ENCODE measurements at regions not wholly inside any gene's neighbourhood (a gene's known extent, or its start where the extent isn't known, plus 50 kb on each side); places are given as distances from the start of the nearest gene placed in this dataset.

DNA sequence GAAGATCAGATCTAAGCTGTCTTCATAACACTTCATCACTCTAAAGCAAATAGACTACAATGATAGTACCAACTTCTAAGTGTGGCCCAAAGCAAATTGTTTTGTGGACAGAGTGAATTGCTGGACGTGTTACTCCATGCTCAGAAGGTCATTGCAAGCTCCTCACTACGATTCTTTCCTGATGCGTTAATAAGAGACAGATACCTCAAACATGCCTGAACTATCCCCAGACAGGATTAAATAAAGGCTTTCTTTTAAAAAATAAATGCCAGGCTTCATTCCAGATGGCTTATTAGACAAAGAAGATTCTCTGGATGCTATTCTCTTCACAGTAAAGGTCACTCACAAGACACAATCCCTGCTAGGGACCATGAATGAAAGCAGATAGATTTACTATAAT is 621.2 kb downstream of the DCDC2C start:
- no peak overlapping the region for H3K4me3 ChIP-seq (ENCODE audit: low read length)
- DNase-seq (ENCODE audit: low read depth, low spot score): no peak

DNA sequence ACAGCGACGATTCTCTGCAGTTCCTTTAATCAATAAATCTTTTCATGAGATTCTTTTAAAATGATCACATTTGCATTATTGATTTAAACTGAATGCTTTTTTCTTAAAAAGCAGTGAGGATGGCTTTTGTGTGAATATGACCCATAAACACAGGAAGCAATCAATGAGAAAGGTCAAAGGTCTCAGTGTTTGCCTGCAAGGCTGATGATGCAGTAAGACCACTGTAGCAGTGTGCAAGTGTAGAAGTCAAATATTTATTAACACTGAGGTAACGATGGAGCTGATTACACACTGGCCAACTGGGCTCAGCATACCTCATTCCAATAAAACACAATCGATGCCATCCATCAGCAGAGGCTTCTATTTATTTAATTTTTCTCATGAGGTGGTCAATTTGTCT is 633.5 kb downstream of the DCDC2C start:
- H3K4me3 ChIP-seq (ENCODE audit: low read length): no peak overlapping the region
- no peak for DNase-seq (ENCODE audit: low read depth, low spot score)

DNA sequence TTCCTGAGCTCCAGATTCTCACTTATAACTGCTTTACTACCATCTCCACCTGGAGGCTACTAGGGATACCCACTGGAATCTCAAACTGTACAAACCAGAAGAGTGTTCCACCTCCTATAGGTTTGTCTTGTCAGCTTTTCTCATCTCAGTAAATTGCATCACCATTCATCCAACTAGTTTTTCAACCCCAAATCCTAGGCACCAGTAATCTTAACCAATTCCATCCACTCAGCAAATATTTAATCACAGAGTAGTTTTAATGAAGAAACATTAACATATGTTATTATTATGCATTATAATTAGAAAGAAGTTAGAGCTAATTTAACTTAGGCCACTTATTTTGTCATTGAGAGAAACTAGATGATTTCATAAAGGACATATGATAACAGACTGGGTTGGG is 635.0 kb downstream of the DCDC2C start:
- DNase-seq (ENCODE audit: low read depth, low spot score): no peak
- no peak overlapping the region for H3K4me3 ChIP-seq (ENCODE audit: low read length)

DNA sequence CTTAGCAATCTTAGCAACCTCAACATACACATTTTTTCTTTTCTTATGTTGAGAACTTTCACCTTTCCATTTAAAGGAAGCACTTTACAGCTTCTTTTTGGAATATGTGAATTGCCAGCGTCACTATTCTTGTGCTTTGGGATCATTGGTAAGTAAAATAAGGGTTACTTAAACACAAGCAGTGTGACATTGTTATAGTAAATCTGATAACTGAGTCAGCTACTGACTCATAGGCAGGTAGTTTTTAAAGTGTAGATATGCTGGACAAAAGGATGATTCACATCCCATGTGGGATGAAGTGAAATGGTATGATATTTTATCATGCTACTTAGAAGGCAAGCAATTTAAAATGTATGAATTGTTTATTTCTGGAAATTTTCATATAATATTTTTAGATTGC is 637.2 kb downstream of the DCDC2C start:
- no peak for DNase-seq (ENCODE audit: low read depth, low spot score)

DNA sequence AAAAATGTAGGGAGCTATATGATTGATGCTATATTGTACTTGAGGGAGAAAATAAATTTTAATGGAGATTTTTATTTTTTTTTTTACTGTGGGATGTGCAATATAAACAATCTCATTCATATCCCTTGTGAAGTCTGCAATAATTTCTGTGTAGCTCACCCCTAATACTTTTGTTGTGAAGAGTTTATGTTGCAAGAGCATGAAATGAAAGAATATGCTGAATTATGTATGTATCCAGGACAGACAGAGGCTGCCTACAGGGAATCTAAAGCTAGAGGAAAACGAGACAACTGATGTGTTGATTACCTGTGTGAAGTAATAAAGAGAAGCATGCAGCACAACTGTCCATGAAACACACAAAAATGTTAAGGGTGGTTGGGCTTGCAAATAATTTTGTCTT is 643.3 kb downstream of the DCDC2C start:
- no peak for DNase-seq (ENCODE audit: low read depth, low spot score)
- no peak overlapping the region for H3K4me3 ChIP-seq (ENCODE audit: low read length)

More for the DNA sequence above, 637.2 kb downstream of the DCDC2C start:
- no peak overlapping the region for H3K4me3 ChIP-seq (ENCODE audit: low read length)

GRCh38 chr2:4353668-4354067 is 650.3 kb downstream of the DCDC2C start:
- no peak overlapping the region for H3K4me3 ChIP-seq (ENCODE audit: low read length)
- no peak for DNase-seq (ENCODE audit: low read depth, low spot score)

GRCh38 chr2:4354164-4354563 is 650.8 kb downstream of the DCDC2C start:
- H3K4me3 ChIP-seq (ENCODE audit: low read length): no peak overlapping the region
- no peak for DNase-seq (ENCODE audit: low read depth, low spot score)

DNA sequence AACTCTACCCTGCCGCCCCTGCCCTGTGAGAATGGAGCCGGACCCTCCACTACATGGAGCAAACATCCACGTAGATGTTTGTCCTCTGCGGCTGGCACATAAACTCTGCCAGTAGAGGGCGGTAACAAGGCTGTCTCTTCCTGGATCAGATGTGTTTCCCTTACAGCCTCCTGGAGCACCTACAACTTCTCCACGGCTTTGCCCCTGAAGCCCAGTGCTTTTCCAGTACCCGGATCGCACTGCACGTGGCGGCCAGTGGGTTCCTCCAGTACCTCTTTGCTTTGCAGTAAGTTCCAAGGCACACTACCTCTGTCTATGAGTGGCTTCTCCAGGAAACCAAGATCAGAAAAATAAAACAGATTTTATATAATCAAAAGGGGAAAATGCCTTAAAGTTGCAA is 651.3 kb downstream of the DCDC2C start:
- H3K4me3 ChIP-seq (ENCODE audit: low read length): no peak overlapping the region
- DNase-seq (ENCODE audit: low read depth, low spot score): peak; percentile 41

DNA sequence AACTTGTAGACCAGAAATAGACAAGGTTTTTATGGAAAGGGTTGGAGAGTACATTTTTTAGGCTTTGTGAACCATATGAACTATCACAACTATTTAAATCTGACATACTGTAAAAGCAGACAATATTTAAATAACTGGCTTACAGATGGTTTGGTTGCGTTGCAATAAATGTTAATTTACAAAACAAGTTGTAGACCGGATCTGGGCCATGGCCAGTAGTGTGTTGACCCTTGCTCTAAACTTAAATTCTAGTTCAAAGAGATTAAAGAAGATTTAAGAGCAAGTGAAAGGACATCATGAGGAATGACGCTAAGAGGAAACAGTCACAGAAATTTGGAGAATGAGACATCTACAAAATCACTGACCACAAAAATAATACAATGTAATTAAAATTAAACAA is 652.7 kb downstream of the DCDC2C start:
- no peak overlapping the region for H3K4me3 ChIP-seq (ENCODE audit: low read length)
- DNase-seq (ENCODE audit: low read depth, low spot score): no peak

DNA sequence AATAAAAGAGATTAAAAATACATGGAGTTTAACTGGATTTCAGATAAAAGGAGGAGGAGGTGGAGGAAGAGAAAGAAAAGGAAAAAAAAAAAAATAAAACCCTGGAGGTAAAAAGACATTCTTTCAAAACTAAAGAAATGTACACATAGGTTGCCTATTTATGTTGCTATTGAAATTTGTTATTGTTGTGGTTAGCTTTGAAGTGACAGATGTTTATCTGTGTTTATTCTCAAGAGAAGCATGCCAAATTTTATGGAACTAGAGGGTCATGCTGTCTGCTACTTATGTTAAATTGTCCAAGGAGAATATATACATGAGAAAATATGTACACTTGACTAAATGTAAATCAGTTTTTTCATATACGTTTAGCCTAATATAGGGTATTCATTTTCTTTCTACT is 653.2 kb downstream of the DCDC2C start:
- no peak for DNase-seq (ENCODE audit: low read depth, low spot score)
- H3K4me3 ChIP-seq (ENCODE audit: low read length): no peak overlapping the region

DNA sequence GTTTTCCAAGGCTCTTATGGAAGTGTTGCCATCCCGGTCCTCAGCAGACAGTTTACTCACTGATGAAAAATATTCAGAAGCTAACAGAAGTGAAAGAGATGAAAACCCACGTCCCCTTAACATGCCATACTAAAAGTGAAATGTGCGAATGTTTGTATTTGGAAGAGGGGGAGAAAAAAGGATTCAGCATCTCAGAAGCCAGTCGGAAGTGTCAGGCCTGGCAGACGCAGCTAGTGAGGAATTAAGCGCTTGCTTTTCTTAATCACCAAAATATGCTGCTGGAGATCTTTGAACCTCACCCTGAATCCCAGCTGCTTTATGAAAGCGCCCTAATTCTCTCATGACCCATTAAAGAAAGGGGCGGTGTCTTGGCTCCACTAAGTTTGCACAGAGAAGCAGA is 653.7 kb downstream of the DCDC2C start:
- no peak for DNase-seq (ENCODE audit: low read depth, low spot score)

DNA sequence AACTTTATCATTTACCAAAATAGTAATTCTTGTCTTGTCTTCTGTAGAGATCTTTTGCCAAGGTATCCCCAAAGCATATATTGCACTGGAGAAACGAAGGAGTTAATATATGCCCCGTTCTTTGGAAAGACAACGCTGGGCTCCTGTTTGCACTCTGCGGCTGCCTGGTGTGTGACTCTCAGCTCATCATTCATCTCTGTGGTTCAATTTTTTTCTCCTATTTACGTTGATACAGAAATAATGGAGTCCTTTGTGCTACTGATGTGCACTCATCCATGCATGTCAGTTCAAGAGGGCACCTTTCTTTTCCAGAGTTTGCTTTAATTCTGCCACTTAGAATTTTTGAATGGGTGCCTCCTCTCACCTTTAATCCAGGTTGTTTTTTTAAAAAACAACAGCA is 655.5 kb downstream of the DCDC2C start:
- no peak overlapping the region for H3K4me3 ChIP-seq (ENCODE audit: low read length)
- no peak for DNase-seq (ENCODE audit: low read depth, low spot score)

More for the DNA sequence above, 653.7 kb downstream of the DCDC2C start:
- no peak overlapping the region for H3K4me3 ChIP-seq (ENCODE audit: low read length)

DNA sequence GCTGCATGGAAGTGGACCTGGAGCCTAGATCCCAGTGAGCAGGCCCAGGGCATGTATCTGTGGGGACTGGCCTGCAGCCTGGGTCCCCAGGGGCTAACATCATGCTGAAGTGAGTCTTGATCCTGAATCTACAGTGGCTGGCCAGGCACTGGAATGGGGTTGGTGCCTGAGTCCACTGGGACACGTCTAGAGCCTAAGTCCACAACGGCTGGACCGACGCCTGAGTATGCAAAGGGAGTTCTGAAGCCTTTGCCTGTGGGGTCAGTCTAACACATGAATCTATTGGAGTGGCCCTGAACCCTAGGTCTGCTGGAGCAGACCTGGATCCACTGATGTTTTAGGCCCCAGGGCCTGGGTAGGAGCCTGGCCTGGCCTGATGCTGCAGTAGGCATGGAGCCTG is 665.5 kb downstream of the DCDC2C start:
- H3K4me3 ChIP-seq (ENCODE audit: low read length): no peak overlapping the region
- DNase-seq (ENCODE audit: low read depth, low spot score): no peak

DNA sequence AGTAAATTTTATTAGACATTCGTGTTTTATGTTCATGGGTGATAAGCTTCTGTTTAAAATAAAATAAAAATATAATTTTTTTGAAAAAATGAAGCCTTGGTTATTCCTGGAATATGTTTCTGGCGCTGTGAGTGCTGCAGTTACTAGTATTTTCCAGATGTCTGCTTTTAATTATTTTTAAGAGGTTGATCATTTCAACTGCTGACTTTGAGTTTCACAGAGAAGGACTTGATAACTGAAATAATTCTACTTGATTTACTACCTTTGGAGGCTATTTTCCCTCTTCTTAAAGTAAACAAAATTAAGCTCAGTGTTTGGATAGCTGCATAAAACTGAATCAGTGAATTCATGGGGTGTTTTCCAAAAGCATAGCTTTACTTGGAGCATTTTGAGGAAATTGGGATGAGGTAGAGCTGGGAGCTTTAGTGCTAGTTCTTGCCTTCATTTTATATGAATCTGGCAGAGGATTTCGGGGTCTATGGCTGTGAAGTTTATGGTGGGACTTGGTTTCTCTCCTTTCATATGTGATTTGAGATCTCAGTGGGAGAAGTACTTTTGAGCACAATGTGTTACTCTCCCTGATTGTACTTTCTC is 666.5 kb downstream of the DCDC2C start:
- no peak for DNase-seq (ENCODE audit: low read depth, low spot score)
- no peak overlapping the region for H3K4me3 ChIP-seq (ENCODE audit: low read length)

DNA sequence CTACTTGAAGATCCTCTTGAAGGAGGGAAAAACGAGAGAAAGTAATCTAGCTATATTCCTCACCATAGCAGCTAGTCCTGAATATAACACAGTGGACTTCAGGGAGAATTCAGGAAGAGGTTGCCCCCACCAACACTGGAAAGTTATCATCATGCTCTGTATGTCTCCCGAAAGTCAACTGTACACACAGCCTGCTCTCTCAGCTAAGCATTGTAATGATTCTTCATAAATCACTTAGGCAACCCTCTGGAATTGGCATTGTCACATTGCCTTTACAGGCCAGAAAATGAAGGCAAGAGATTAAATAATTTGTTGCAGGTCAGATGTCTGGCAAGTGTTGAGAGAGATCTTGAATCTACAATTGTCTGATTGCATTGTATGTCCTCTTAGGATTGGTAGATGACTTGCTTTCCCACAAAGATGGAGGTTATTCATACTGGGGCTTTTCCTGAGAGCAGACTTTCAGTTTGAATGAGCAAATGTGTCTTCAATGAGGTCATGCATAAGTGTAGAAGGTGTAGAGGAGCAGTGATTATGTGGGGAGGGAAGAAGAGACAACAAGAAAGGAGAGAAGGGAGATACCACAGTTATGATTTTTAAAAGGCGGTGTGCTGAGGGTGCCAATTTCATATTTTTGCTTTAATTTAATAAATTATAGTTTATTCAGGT is 667.2 kb downstream of the DCDC2C start:
- H3K4me3 ChIP-seq (ENCODE audit: low read length): no peak overlapping the region
- no peak for DNase-seq (ENCODE audit: low read depth, low spot score)

DNA sequence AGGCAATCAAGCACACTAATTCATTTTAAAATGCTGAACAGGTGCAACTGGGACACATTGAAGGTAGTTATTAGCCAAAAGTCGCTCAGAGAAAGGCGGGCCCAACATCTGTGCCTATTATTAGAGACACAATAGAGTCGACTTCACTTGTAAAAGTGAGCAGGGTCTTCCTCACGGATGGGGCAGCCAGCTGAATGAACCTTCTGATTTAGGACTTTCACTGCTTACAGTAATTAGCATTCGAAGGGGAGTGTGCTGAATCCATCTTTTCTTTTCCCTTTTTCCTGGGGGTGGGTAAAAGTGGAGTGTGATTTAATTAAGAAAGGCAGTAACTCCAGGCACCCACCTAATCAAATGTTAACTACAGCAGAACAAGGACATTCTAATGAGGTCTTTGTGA is 677.7 kb downstream of the DCDC2C start:
- H3K4me3 ChIP-seq (ENCODE audit: low read length): no peak overlapping the region
- no peak for DNase-seq (ENCODE audit: low read depth, low spot score)

DNA sequence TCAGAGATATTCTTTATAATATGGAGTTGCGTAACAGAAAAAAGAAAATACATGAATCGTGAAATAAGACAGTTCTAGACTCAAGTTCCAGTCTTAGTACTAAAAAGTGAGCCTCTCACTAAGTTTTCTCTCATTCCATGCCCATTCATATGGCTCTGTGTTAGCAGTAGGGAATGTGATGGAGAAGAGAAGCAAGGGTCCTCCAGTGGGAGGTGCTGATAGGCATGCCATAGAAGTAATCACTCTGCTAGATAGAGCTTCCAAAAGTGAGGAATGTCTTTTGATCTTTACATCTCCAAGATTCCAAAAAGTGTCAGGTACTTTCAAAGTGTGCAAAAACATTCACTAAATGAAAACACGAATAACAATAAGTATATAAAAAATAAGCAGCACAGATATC is 678.4 kb downstream of the DCDC2C start:
- no peak for DNase-seq (ENCODE audit: low read depth, low spot score)

GRCh38 chr2:4391013-4391412 is 687.6 kb downstream of the DCDC2C start:
- no peak overlapping the region for H3K4me3 ChIP-seq (ENCODE audit: low read length)
- DNase-seq (ENCODE audit: low read depth, low spot score): no peak

More for the DNA sequence above, 678.4 kb downstream of the DCDC2C start:
- no peak overlapping the region for H3K4me3 ChIP-seq (ENCODE audit: low read length)

DNA sequence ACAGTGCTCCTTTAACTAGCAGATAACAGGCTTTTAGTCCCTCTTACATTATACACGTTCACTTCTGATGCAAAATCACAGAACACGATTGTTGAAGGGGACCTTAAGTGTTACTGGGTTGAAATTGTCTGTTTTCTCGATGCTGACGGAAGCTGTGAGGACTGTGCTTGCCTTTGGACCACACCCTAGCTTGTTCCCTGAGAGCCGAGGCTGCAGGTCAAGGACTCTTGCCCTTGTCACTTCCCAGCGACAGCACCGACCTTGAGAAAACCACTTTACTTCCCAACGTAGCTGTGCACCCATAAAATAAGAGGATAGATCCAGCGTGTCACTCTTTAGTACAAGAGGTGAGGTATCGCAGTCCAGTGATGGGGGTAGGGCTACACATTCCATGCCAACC is 701.0 kb downstream of the DCDC2C start:
- no peak overlapping the region for H3K4me3 ChIP-seq (ENCODE audit: low read length)
- DNase-seq (ENCODE audit: low read depth, low spot score): no peak

- no peak for DNase-seq (ENCODE audit: low read depth, low spot score)
- H3K4me3 ChIP-seq (ENCODE audit: low read length): no peak overlapping the region
Measured at GRCh38 chr2:4408321-4408720, 704.9 kb downstream of the DCDC2C start.

DNA sequence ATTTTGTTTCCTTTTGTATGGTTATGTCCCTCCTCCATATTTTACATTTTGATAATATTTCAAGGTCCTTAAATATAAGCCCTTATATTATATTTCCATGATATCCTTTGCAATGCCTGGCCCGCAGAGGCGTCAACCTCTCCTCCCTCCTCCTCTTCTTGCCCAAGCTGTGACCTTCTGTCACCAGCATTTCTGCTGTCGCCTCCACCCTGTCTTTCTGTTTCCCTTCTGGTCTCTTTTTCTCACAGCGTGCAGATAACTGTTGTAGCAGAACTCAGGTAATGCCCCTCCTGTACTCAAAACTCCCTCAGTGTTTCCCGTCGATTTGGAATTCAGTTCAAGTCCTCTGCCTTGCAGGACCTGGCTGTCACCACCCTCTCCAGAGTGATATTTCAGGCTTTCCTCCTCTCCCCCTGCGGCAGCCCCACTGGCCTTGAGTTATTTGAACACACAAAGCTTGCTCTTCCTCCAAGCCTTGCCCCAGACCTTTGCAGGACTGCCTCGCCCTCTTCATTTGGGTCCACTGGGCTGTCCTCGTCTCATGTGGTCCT is 709.3 kb downstream of the DCDC2C start:
- no peak overlapping the region for H3K4me3 ChIP-seq (ENCODE audit: low read length)
- DNase-seq (ENCODE audit: low read depth, low spot score): no peak

All from Jurkat, Clone E6-1 (cell line).